Smooth muscle cell (in vitro differentiated cells): ENCODE measurements at regions not wholly inside any gene's neighbourhood (a gene's known extent, or its start where the extent isn't known, plus 50 kb on each side); places are given as distances from the start of the nearest gene placed in this dataset.

Experiments used
- DNase-seq: peaks from one replicate; lab custom pipeline; 2025; ENCODE audit not compliant: unreplicated experiment; lab: John Stamatoyannopoulos, UW
- H2AFZ ChIP-seq: fragments of 200-600 bp; sonication (generic); 2 replicates; pipeline ENCODE4 v1.6.0; 2016; ENCODE audit warnings: antibody characterized with exemption, low read depth, mild to moderate bottlenecking
- H3F3A ChIP-seq: fragments of 200-600 bp; sonication (generic); 2 replicates; pipeline ENCODE4 v1.6.0; 2017; ENCODE audit warnings: antibody characterized with exemption, low read depth
- H3K27ac ChIP-seq: fragments of 200-600 bp; sonication (generic); 2 replicates; pipeline ENCODE4 v1.5.1; 2016; ENCODE audit warnings: low read depth, mild to moderate bottlenecking
- H3K27me3 ChIP-seq: fragments of 200-600 bp; sonication (generic); 2 replicates; pipeline ENCODE4 v1.6.1; 2016; ENCODE audit warnings: low read depth, mild to moderate bottlenecking
- H3K36me3 ChIP-seq: fragments of 200-600 bp; sonication (generic); 2 replicates; pipeline ENCODE4 v1.5.1; 2016; ENCODE audit warnings: low read depth
- H3K4me1 ChIP-seq: fragments of 200-600 bp; sonication (generic); 2 replicates; pipeline ENCODE4 v1.5.1; 2016; ENCODE audit warnings: low read depth
- H3K4me2 ChIP-seq: fragments of 200-600 bp; sonication (generic); 2 replicates; pipeline ENCODE4 v1.6.0; 2016; ENCODE audit warnings: mild to moderate bottlenecking
- H3K4me3 ChIP-seq: fragments of 200-600 bp; sonication (generic); 2 replicates; pipeline ENCODE4 v1.5.1; 2016; ENCODE audit warnings: mild to moderate bottlenecking
- H3K79me2 ChIP-seq: fragments of 200-600 bp; sonication (generic); 2 replicates; pipeline ENCODE4 v1.6.0; 2016; ENCODE audit warnings: low read depth, mild to moderate bottlenecking
- H3K9ac ChIP-seq: fragments of 200-600 bp; sonication (generic); 2 replicates; pipeline ENCODE4 v1.6.0; 2016; ENCODE audit warnings: low read depth
- H3K9me3 ChIP-seq: fragments of 200-600 bp; sonication (generic); replicated peaks from 2 replicates; pipeline ENCODE4 v1.5.1; 2016; ENCODE audit warnings: low read depth
- H4K20me1 ChIP-seq: fragments of 200-600 bp; sonication (generic); 2 replicates; pipeline ENCODE4 v1.6.0; 2016; ENCODE audit warnings: low read depth
- CTCF ChIP-seq: fragments of 200-600 bp; sonication (generic); IDR thresholded peaks from 2 replicates; pipeline ENCODE4 v1.5.1; 2017; ENCODE audit warnings: borderline replicate concordance, mild to moderate bottlenecking, antibody characterized with exemption; ENCODE audit not compliant: insufficient read depth, poor library complexity, severe bottlenecking
- WGBS: methylation state at CpG from one replicate; pipeline ENCODE4 v1.1.7; 2016; ENCODE audit warnings: low lambda C conversion rate; 5-methylcytosine and 5-hydroxymethylcytosine counted together

DNA sequence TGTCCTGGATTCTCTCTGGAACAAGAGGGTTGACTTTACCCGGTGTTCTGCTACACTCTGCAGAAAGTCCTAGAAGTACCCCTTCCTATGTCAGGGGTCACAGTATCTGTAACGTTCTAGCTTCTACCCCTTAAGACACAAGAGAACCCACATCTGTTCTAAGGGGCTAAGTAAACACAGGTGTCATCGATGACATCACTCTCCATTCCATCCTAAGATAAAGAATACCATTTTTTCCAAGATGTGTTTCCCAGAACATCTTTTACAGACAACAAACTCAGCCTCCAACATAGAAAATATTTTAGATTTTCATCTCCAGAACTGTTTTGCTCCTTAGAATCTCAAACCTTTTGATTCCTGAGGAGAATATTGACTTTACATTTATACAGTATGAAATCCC, 239.1 kb downstream of the TRIB2 start:
- WGBS = 91% methylated on average over 3 of the region's 3 CpGs
- H3K27me3 ChIP-seq = no peaks in the 10 kb centered on the region
- no peak overlapping the region for H3K27ac ChIP-seq
- no peaks in the 10 kb centered on the region for H3K9me3 ChIP-seq
- DNase-seq = no peak
- H3K9ac ChIP-seq = no peak overlapping the region
- peaks cover 4% of the 10 kb centered on the region for H3K4me1 ChIP-seq
- H3K4me3 ChIP-seq = no peak overlapping the region
- no peak for TF ChIP-seq CTCF
- no peak overlapping the region for H3K4me2 ChIP-seq
- no peaks in the 10 kb centered on the region for H4K20me1 ChIP-seq
- H3K79me2 ChIP-seq = no peaks in the 10 kb centered on the region
- H3F3A ChIP-seq = no peaks in the 10 kb centered on the region
- H3K36me3 ChIP-seq = no peaks in the 10 kb centered on the region
- no peak overlapping the region for H2AFZ ChIP-seq

- TF ChIP-seq CTCF = no peak
- Histone ChIP-seq H3K4me1 (peaks cover 3% of the 10 kb centered on the region), H3K36me3 (no peaks in the 10 kb centered on the region), H3K9ac (no peak overlapping the region), H3F3A (no peaks in the 10 kb centered on the region), H3K79me2 (no peaks in the 10 kb centered on the region), H3K27ac (no peak overlapping the region), H2AFZ (no peak overlapping the region), H3K4me3 (no peak overlapping the region), H4K20me1 (no peaks in the 10 kb centered on the region), H3K9me3 (no peaks in the 10 kb centered on the region), H3K4me2 (no peak overlapping the region), H3K27me3 (no peaks in the 10 kb centered on the region)
- 94% methylated on average over 3 of the region's 3 CpGs for WGBS
- DNase-seq = no peak
Observed at GRCh38 chr2:12957251-12957650, 240.5 kb downstream of the TRIB2 start.

DNA sequence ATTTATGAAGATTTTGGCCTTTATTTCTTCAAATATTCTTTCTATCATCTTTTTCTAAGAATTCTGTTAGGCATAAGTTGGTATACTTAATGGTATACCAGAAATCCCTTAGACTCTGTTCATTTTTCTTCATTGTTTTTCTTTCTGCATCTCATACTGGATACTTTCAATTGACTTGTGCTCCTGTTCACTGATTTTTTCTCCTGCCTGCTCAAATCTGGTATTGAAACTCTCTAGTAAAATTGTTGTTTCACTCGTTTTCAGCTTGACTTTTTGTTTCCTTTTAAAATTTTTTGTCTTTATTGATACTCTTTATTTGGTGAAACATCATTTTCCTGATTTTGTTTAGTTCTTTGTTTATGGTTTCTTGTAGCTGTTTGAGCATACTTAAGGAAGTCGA, 243.2 kb downstream of the TRIB2 start:
- H4K20me1 ChIP-seq = no peaks in the 10 kb centered on the region
- H3K9me3 ChIP-seq = no peaks in the 10 kb centered on the region
- no peak overlapping the region for H2AFZ ChIP-seq
- H3K9ac ChIP-seq = no peak overlapping the region
- no peaks in the 10 kb centered on the region for H3K79me2 ChIP-seq
- no peak overlapping the region for H3K4me2 ChIP-seq
- WGBS = 84% methylated on average over 2 of the region's 2 CpGs
- TF ChIP-seq CTCF = no peak
- no peaks in the 10 kb centered on the region for H3K27me3 ChIP-seq
- no peak overlapping the region for H3K4me3 ChIP-seq
- H3K27ac ChIP-seq = no peak overlapping the region
- H3F3A ChIP-seq = no peaks in the 10 kb centered on the region
- H3K4me1 ChIP-seq = peaks cover 6% of the 10 kb centered on the region
- no peaks in the 10 kb centered on the region for H3K36me3 ChIP-seq
- DNase-seq = no peak

DNA sequence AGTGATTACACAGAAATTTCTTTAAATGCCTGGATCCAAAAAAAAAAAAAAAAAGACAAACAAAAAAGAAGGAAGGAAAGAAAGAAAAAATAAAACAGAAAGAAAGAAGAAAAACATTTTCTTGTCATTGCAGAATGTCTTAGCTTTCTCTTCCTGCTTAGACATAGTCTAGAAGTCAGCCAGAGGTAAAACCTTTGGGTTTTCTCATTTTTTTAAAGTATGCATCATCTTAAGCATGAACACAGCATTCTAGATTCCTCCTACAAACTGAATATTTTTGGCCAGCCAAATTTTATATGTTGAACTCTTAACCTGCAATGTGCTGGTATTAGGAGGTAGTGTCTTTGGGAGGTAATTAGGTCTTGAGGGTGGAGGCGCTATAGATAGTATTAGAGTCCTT, 243.9 kb downstream of the TRIB2 start:
- Histone ChIP-seq H3K36me3 (no peaks in the 10 kb centered on the region), H3K4me2 (no peak overlapping the region), H3K4me1 (peaks cover 6% of the 10 kb centered on the region), H4K20me1 (no peaks in the 10 kb centered on the region), H3F3A (no peaks in the 10 kb centered on the region), H3K9ac (no peak overlapping the region), H3K27ac (no peak overlapping the region), H3K27me3 (no peaks in the 10 kb centered on the region), H3K79me2 (no peaks in the 10 kb centered on the region), H3K9me3 (no peaks in the 10 kb centered on the region), H2AFZ (no peak overlapping the region), H3K4me3 (no peak overlapping the region)
- TF ChIP-seq CTCF = no peak
- no peak for DNase-seq
- WGBS = 96% methylated on average over 1 of the region's 1 CpG
